ENCODE measurements at regions not wholly inside any gene's neighbourhood (a gene's known extent, or its start where the extent isn't known, plus 50 kb on each side); places are given as distances from the start of the nearest gene placed in this dataset.

DNA sequence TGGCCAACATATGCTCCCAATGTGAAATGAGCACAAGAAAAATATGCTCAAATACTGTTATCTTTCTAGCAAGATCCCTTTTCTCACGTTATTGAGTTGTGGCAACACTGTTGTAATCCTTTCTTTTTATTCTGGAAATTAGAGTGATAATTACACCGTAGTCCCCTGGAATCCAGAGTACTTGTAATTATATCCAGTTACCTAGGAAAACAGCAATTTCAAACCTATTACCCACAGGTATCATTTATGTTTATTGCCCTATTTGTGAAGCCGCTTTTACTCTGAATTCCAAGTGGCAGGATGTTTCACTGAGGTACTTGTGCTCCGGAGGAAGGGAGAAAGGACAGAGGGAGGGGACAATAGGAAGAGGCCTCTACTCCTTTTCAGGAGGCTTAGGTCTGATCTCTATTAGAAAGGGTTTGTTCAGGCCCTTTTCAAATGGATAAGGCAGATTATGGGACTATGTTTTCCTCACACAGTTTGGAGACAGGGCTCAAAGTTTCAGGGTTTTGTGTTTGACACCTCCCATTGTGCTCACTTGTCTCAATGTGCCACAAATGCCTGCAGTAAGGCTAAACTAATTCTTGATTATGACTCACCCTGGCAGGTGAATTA, 646.6 kb downstream of the TUSC7 start:
- Histone ChIP-seq H4K20me1 (replicated peaks in 1 of 2; ENCODE audit: control insufficient read depth in 1 of 2, insufficient read depth in 2 of 2, low read length in 2 of 2) (no peaks in the 10 kb centered on the region), H3K4me1 (replicated peaks in 1 of 4; ENCODE audit: control insufficient read depth in 3 of 4, insufficient read depth in 4 of 4, low read length in 3 of 4) (peaks cover 0 to 12% (median 5%) of the 10 kb centered on the region in 4 experiments; a peak in 5 of 7 replicates), H2AFZ (ENCODE audit: low read length) (no peak overlapping the region), H2BK5ac (ENCODE audit: low read depth, low read length) (no peak overlapping the region), H3K9me3 (ENCODE audit: insufficient read depth in 2 of 2, low read depth in 1 of 2, low read length in 1 of 2) (no peaks in the 10 kb centered on the region), H3K4ac (replicated peaks; ENCODE audit: insufficient read length, low read depth, low read length) (no peak overlapping the region), H3K27me3 (replicated peaks in 1 of 4; ENCODE audit: control insufficient read depth in 3 of 4, extremely low read depth in 1 of 4, insufficient read depth in 3 of 4, low read length in 3 of 4) (no peaks in the 10 kb centered on the region), H2BK15ac (ENCODE audit: low read length) (no peak overlapping the region), H3K9ac (replicated peaks in 1 of 4; ENCODE audit: extremely low read depth in 1 of 4, low read depth in 3 of 4, low read length in 3 of 4) (no peak overlapping the region), H2BK12ac (ENCODE audit: low read depth, low read length) (no peak overlapping the region), H3K79me1 (ENCODE audit: low read depth, low read length) (no peaks in the 10 kb centered on the region), H3K4me3 (ENCODE audit: extremely low read depth in 1 of 4, insufficient read depth in 2 of 4, low read depth in 3 of 4, low read length in 4 of 4) (0 out of 8 replicates have a peak overlapping the region, but pooled peaks of 1 of the 4 experiments have one; percentile 18), H2BK120ac (replicated peaks; ENCODE audit: low read depth, low read length) (no peak overlapping the region), H3K18ac (ENCODE audit: extremely low read depth, low read length) (no peak overlapping the region), H3K79me2 (ENCODE audit: control insufficient read depth in 1 of 2, insufficient read depth in 2 of 2, low read length in 2 of 2) (no peaks in the 10 kb centered on the region), H2AK5ac (ENCODE audit: low read depth, low read length) (no peak overlapping the region), H3K56ac (replicated peaks; ENCODE audit: insufficient read length, low read depth, low read length) (no peak overlapping the region), H3K14ac (ENCODE audit: insufficient read length) (no peak overlapping the region), H2BK20ac (ENCODE audit: low read length) (no peak overlapping the region), H4K5ac (ENCODE audit: insufficient read length, low read depth, low read length) (no peak overlapping the region), H3K36me3 (ENCODE audit: control insufficient read depth in 2 of 4, insufficient read depth in 4 of 4, low read length in 3 of 4) (no peaks in the 10 kb centered on the region), H3K27ac (ENCODE audit: low read depth, low read length) (no peak overlapping the region), H3K23ac (ENCODE audit: insufficient read length) (no peak overlapping the region), H4K8ac (ENCODE audit: extremely low read depth, insufficient read depth, low read length) (no peak overlapping the region), H4K91ac (replicated peaks; ENCODE audit: insufficient read length, low read length) (no peak overlapping the region), H3K4me2 (ENCODE audit: insufficient read depth in 1 of 2, low read depth in 2 of 2, low read length in 2 of 2) (0 out of 4 replicates have a peak overlapping the region, but pooled peaks have one; percentile 5 to 19), H3K23me2 (ENCODE audit: low read depth, low read length) (no peaks in the 10 kb centered on the region)
- FAIRE-seq (no peak), DNase-seq (ENCODE audit: low read depth in 1 of 2, low spot score in 2 of 2) (no peak)
- WGBS, 2 experiments (ENCODE audit: extremely low coverage in 1 of 2, insufficient coverage in 1 of 2, insufficient read length in 1 of 2, insufficient replicate concordance in 2 of 2, low coverage in 1 of 2, low lambda C conversion rate in 2 of 2, missing lambda C conversion rate in 1 of 2): 35% methylated on average over 4 of the region's 4 CpGs; no CpG with 5 or more reads in 1 of the 2 experiments
- CTCF ChIA-PET (ENCODE audit: partially characterized antibody): interaction anchor here (1.0 kb wide), 1 partner anchor 297 kb away, joined by 3 read pairs; no protein-coding TSS in a partner anchor
- POLR2A ChIA-PET (ENCODE audit: partially characterized antibody): no interaction called here
- TF ChIP-seq POLR2A (IDR thresholded peaks at IDR 0.05; ENCODE audit: control extremely low read depth in 1 of 2, low read depth in 2 of 2, low read length in 2 of 2) (no peak), EGR1 (IDR thresholded peaks at IDR 0.05; ENCODE audit: borderline replicate concordance, low read depth, low read length) (no peak), SP4 (IDR thresholded peaks at IDR 0.05; ENCODE audit: low read length) (no peak), JUND (IDR thresholded peaks at IDR 0.05; ENCODE audit: low read length) (0 out of 2 replicates have a peak, but pooled peaks have one; percentile 3), SUZ12 (IDR thresholded peaks at IDR 0.05; ENCODE audit: low read length) (no peak), KDM1A (IDR thresholded peaks at IDR 0.05; ENCODE audit: borderline replicate concordance, low read length) (no peak), HDAC2 (IDR thresholded peaks at IDR 0.05; ENCODE audit: borderline replicate concordance in 1 of 2, low read depth in 2 of 2, low read length in 2 of 2) (no peak)
